HEK293T (cell line): ENCODE measurements at regions not wholly inside any gene's neighbourhood (a gene's known extent, or its start where the extent isn't known, plus 50 kb on each side); places are given as distances from the start of the nearest gene placed in this dataset.

Experiments used
- BHLHE40 ChIP-seq: fragments of 450-650 bp; IDR thresholded peaks from 2 replicates; pipeline ENCODE4 v1.6.1; 2016; ENCODE audit warnings: mild to moderate bottlenecking, moderate library complexity, borderline replicate concordance
- FOXK2 ChIP-seq: fragments of 450-650 bp; IDR thresholded peaks from 2 replicates; pipeline ENCODE4 v1.6.1; 2016; ENCODE audit warnings: mild to moderate bottlenecking
- HDGF ChIP-seq: fragments of 450-650 bp; IDR thresholded peaks from 2 replicates; pipeline ENCODE4 v1.6.1; 2017; ENCODE audit warnings: antibody characterized with exemption, borderline replicate concordance
- SUZ12 ChIP-seq: fragments of 450-650 bp; IDR thresholded peaks from 2 replicates; pipeline ENCODE4 v1.6.1; 2016; ENCODE audit warnings: mild to moderate bottlenecking
- ZNF384 ChIP-seq: fragments of 450-650 bp; IDR thresholded peaks from 2 replicates; pipeline ENCODE4 v1.6.1; 2016

DNA sequence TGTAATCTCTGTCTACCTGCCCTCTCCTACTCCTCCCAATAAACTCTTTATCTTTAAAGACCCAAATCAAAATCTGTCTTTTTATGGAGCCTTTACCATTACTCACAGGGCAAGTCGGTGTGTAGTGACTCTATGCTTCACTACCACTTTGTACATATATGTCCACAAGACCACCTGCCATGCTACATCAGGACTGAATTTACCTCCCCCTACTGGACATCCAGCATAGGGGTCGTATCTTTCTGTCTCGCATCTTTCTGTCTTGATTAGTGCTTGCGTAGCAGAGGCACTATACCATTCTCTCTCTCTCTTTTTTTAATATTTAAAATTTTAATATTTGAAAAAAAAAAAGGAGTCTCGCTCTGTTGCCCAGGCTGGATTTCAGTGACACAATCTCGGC is 587.5 kb downstream of the SOX5 start:
- TF ChIP-seq FOXK2 (no peak), BHLHE40 (no peak), SUZ12 (no peak), HDGF (no peak), ZNF384 (no peak)
